Upper lobe of left lung (tissue), 6 donors: ENCODE measurements at regions not wholly inside any gene's neighbourhood (a gene's known extent, or its start where the extent isn't known, plus 50 kb on each side); places are given as distances from the start of the nearest gene placed in this dataset.

ENCODE experiments used
- ATAC-seq, 2 donors: fragments of 200-7000 bp; cut with Tn5 transposase; one replicate each; pipeline ENCODE4 v1.9.1; 2022; ENCODE audit warnings: mild to moderate bottlenecking in 2 of 2, moderate library complexity in 2 of 2; ENCODE audit not compliant: low FRiP score in 2 of 2
- DNase-seq, 2 donors: peaks; one replicate each; pipeline ENCODE4 v3.0.0-alpha.2; 2019 to 2020
- H3K27ac ChIP-seq, 4 donors: fragments of 200-600 bp; sonication (generic); one replicate each; pipeline ENCODE4 v1.5.1; 2016 to 2019
- H3K27me3 ChIP-seq, 4 donors: fragments of 200-600 bp; sonication (generic); one replicate each; pipeline ENCODE4 v1.5.1; 2017 to 2019
- H3K36me3 ChIP-seq, 4 donors: fragments of 200-600 bp; sonication (generic); one replicate each; pipeline ENCODE4 v1.5.1; 2016 to 2019
- H3K4me1 ChIP-seq, 4 donors: fragments of 200-600 bp; sonication (generic); one replicate each; pipeline ENCODE4 v1.5.1; 2018 to 2019
- H3K4me3 ChIP-seq, 4 donors: fragments of 200-600 bp; sonication (generic); one replicate each; pipeline ENCODE4 v1.5.1; 2017 to 2019; ENCODE audit warnings: mild to moderate bottlenecking in 2 of 4, moderate library complexity in 1 of 4
- H3K9me3 ChIP-seq, 4 donors: fragments of 200-600 bp; sonication (generic); one replicate each; pipeline ENCODE4 v1.5.1; 2018 to 2019
- EP300 ChIP-seq, 4 donors: sonication (generic); formaldehyde crosslinking; IDR thresholded peaks; one replicate each; pipeline ENCODE4 v1.5.1; 2017; ENCODE audit warnings: antibody characterized with exemption in 4 of 4, control low read depth in 2 of 4
- POLR2A ChIP-seq, 4 donors: fragments of 450-650 bp; IDR thresholded peaks; one replicate each; pipeline ENCODE4 v1.5.1; 2016 to 2017; ENCODE audit warnings: antibody characterized with exemption in 4 of 4, mild to moderate bottlenecking in 2 of 4
- POLR2AphosphoS5 ChIP-seq, 2 donors: sonication (generic); formaldehyde crosslinking; IDR thresholded peaks; one replicate each; pipeline ENCODE4 v1.5.1; 2017; ENCODE audit warnings: antibody characterized with exemption in 2 of 2
- WGBS, 2 donors: methylation state at CpG; one replicate each; pipeline ENCODE4 v1.1.5; 2017 to 2018; 5-methylcytosine and 5-hydroxymethylcytosine counted together
- TF ChIP-seq, protein P1 (sequence below), 6 experiments: fragments of 450-650 bp in 4 of 6; fragments of 200-600 bp in 2 of 6; sonication (generic) in 2 of 6; IDR thresholded peaks; one replicate each; pipeline ENCODE4 v1.5.1; 2016 to 2019; ENCODE audit warnings: antibody characterized with exemption in 6 of 6
- donor health status: DM: no; HTN: no; CAD: no; lungs with moderate emphysema.
- donor health status: DM: no; HTN: yes; CAD: no; lungs with severe emphysema.

DNA sequence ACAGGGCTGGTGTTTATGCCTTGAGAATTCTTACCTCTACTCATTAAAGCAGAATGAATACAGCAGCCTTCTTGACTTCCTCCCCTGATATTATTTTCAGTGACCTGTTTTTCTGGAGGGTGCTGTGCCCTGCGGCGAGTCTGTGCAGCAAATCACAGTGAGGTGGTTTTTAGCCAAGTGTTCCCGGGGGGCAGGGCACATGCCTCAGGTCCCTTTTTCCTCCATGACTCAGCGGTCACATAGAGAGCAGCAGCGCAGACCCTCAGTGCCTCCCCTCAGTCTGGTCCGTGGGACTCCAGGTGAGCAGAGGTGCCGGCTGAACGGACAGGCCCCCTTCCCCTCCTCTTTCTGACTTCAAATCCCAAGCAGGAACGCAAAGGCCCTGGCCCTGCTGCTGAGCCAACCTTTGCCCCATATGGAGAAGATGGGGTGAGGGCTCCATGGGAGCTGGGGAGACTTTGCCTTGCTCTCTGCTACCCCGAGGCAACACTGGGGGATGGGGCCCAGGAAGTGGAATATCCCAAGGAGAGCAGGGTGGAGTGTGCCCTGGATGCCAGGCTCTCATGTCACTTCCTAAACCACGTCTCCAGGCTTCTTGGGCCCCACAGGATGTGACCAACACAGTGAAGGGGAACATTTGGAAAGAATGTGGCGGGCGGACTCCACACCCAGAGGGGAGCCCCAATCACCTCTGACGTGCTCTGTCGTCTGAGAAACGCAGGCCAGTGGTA lies 90.0 kb downstream of the DHRS2 start:
- no peak for TF ChIP-seq POLR2AphosphoS5 (IDR thresholded peaks at IDR 0.05)
- no peak for TF ChIP-seq POLR2A (IDR thresholded peaks at IDR 0.05)
- TF ChIP-seq, protein P1, sequence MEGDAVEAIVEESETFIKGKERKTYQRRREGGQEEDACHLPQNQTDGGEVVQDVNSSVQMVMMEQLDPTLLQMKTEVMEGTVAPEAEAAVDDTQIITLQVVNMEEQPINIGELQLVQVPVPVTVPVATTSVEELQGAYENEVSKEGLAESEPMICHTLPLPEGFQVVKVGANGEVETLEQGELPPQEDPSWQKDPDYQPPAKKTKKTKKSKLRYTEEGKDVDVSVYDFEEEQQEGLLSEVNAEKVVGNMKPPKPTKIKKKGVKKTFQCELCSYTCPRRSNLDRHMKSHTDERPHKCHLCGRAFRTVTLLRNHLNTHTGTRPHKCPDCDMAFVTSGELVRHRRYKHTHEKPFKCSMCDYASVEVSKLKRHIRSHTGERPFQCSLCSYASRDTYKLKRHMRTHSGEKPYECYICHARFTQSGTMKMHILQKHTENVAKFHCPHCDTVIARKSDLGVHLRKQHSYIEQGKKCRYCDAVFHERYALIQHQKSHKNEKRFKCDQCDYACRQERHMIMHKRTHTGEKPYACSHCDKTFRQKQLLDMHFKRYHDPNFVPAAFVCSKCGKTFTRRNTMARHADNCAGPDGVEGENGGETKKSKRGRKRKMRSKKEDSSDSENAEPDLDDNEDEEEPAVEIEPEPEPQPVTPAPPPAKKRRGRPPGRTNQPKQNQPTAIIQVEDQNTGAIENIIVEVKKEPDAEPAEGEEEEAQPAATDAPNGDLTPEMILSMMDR (IDR thresholded peaks at IDR 0.05) = no peak
- TF ChIP-seq EP300 (IDR thresholded peaks at IDR 0.05) = no peak
- Histone ChIP-seq H3K9me3 (no peaks in the 10 kb centered on the region), H3K27me3 (no peaks in the 10 kb centered on the region), H3K36me3 (no peaks in the 10 kb centered on the region), H3K4me1 (no peaks in the 10 kb centered on the region), H3K27ac (no peak overlapping the region), H3K4me3 (no peak overlapping the region)
- WGBS, 2 donors = 71 to 75% methylated on average over 11 to 13 of the region's 16 CpGs
- no peak for DNase-seq
- ATAC-seq = no peak

DNA sequence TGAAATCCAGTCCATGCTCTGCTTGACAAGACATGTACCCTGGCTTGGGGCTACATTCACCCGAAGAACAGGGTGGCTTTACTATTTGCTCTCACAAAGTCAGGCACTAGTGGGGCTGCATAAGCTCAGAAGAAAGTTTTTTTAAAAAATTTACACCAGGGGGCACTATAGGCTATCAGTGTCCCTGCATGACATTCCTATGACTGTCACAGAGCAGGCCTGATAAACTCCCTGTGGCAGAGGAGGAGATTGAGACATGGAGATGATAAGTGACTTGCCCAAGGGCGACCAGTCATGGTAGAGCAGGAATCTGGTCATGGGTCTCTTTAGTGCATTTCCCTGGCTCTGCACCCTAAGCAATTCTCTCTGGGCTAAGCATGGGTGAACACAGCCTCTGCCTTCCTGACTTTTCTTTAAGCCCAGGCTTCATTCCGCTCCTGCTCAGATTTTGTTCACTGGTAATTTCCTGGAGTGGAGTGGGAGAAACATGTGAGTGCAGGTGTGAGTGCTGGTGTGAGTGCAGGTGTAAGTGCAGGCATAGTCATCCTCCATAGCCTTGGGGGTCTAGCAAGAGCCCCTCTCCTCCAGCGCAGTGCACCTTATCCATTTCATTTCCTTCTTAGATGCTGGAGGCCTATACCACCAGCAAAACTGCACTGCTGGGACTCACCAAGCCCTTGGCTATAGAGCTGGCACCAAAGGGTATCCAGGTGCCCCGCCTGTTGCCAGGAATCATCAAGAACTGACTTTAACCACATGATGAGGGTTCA lies 91.6 kb downstream of the DHRS2 start:
- Histone ChIP-seq H3K27ac (no peak overlapping the region), H3K4me1 (no peaks in the 10 kb centered on the region), H3K4me3 (no peak overlapping the region), H3K9me3 (no peaks in the 10 kb centered on the region), H3K27me3 (no peaks in the 10 kb centered on the region), H3K36me3 (no peaks in the 10 kb centered on the region)
- ATAC-seq (peak in 1 of 2 donors; percentile 50), DNase-seq (no peak)
- 76 to 77% methylated on average over 5 of the region's 5 CpGs for WGBS, 2 donors
- TF ChIP-seq, protein P1 (IDR thresholded peaks at IDR 0.05) = peak in 3 of 6 experiments; percentile 16 to 21 (median 20)
- no peak for TF ChIP-seq EP300 (IDR thresholded peaks at IDR 0.05)

DNA sequence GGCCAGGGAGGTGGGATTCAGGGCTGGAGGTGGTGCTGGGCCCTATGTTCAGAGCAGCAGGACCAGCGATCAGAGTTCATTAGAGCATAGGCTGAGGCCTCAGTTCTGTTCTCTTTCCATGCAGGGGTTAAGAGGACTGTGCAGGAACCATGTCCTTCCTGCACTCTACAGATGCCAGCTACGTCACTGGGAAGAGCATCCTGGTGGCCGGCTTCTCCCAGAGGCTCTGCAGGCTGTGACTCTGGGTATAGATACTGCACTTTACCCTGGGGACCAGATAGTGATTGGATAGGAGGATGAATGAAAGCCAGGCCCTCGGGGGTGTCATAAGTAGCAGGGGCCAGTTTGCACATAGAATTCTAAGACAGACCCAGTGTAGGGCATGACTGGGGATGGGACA lies 92.6 kb downstream of the DHRS2 start:
- no peak for TF ChIP-seq POLR2AphosphoS5 (IDR thresholded peaks at IDR 0.05)
- TF ChIP-seq EP300 (IDR thresholded peaks at IDR 0.05) = no peak
- TF ChIP-seq POLR2A (IDR thresholded peaks at IDR 0.05) = no peak
- TF ChIP-seq, protein P1 (IDR thresholded peaks at IDR 0.05) = no peak
- WGBS, 2 donors = 29 to 80% methylated on average over 1 to 4 of the region's 4 CpGs

DNA sequence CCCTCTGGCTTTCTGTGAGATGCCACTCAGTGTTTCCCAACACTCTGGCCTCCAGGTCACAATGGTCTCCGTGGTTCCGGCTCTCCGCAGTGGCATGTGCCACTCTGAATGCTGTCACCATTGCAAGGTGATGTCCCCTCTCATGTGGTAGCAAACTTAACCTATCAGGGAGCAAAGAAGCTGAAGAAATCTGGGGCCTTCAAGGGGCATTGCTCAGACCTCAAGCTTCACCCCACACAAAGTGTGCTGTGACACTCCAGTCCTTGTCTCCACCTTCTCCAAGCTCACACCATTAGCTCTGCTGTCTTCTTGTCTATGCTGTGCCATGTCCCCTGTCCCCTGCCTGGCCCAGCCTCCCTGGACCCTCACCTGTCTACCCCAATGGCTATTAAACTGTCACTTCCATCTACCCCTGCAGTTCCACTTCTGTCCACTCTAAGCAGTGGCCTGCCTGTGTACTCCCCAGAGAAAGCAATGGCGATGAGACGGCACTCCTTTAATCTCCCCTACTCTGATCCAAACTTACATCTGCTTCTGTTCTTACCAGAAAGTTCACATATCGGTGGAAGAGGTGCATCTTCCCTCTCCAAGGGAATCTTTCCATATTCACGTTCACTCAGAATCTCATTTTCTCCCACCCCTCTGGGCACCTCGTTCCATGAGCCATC lies 93.7 kb downstream of the DHRS2 start:
- Histone ChIP-seq H3K4me3 (no peak overlapping the region), H3K36me3 (no peaks in the 10 kb centered on the region), H3K27ac (no peak overlapping the region), H3K9me3 (no peaks in the 10 kb centered on the region), H3K4me1 (no peaks in the 10 kb centered on the region), H3K27me3 (no peaks in the 10 kb centered on the region)
- DNase-seq (no peak), ATAC-seq (no peak)
- 84 to 87% methylated on average over 8 of the region's 8 CpGs for WGBS, 2 donors
- TF ChIP-seq POLR2A (IDR thresholded peaks at IDR 0.05) = no peak
- no peak for TF ChIP-seq POLR2AphosphoS5 (IDR thresholded peaks at IDR 0.05)
- TF ChIP-seq EP300 (IDR thresholded peaks at IDR 0.05) = no peak
- TF ChIP-seq, protein P1 (IDR thresholded peaks at IDR 0.05) = no peak

More for the DNA sequence above, 92.6 kb downstream of the DHRS2 start:
- Histone ChIP-seq H3K4me1 (no peaks in the 10 kb centered on the region), H3K27me3 (no peaks in the 10 kb centered on the region), H3K4me3 (no peak overlapping the region), H3K36me3 (no peaks in the 10 kb centered on the region), H3K9me3 (no peaks in the 10 kb centered on the region), H3K27ac (no peak overlapping the region)
- no peak for DNase-seq
- ATAC-seq = no peak
